ENCODE measurements at regions not wholly inside any gene's neighbourhood (a gene's known extent, or its start where the extent isn't known, plus 50 kb on each side); places are given as distances from the start of the nearest gene placed in this dataset.

DNA sequence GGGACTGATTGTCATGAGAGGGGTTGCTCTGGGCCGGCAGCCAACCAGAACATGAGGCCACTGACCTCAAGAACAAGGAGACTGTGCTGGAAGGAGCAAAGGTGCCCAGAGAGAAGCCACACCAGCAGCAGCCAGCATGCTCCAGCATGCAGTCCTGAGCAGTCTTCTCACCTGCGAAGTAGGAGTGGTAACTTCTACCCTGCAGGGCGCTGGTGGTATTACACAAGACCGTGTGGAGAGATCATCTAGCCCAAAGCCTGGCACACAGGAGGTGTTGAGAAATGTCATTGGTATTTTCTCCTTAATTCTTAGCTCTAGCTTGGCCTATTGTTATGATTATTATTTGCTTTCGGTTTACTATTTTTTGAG is 132.7 kb downstream of the TSN start:
- intact Hi-C loops (cut with DNase I): no loop called here
- DNase-seq (ENCODE audit: low spot score): no peak

DNA sequence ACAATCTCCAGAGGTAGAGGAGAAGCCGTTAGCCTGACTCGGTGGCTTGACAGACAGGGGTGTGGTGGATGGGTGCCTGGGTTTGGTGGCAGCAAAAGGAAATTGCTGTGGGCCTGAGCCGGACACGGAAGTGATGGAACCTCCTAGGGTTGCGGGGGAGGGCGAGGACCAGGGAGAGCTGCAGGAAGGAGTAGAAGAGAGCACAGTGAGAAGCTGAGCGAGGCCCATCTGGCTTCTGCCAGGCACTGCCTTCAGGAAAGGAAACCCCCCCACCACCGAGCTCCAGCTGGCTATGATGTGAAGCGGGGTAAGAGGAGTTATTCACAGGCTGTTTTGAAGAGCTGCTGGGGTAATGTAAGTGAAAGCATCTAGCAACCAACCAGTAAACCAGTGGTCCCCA is 134.6 kb downstream of the TSN start:
- intact Hi-C loops (cut with DNase I): no loop called here
- no peak for DNase-seq (ENCODE audit: low spot score)

DNA sequence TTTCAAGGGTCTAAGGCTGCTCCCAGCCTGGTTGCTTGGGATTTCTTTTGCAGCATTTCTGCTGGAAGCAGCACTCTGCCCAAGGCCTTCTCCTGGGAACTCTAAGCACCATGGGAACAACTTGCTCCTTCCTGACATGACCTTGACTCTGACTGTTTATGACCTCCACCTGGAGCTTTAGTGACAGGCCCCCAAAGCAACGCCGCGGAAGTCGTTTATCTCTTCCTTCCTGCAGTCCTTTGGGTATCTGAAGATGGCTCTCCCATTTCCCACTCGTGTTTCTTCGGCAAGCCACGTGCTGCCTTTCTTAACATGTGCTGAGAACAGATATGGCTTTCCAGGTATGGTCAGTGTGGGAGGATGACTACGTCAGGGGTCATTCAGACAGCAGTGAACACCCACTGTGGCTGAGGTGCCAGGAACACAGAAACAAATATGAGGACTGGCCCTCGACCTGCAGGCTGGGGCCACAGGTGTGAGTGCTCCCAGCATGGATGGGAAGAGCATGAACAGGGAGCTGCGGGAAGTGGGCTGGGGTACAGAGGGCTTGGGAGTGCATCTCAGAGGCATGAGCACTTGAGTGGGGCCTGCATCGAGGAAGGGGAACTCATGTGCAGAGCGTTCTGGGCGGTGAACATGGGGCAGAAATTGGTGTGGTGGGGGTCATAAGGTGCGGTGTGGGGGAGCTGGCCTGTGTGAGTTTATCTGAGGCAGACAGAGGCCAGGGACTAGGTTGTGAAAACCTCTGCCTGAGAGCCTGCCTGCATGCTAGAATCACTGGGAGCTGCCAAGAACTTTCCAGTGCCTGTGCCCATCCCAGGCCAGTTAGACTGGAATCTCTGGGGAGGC is 140.5 kb downstream of the TSN start:
- intact Hi-C loops (cut with DNase I): no loop called here
- no peak for DNase-seq (ENCODE audit: low spot score)

DNA sequence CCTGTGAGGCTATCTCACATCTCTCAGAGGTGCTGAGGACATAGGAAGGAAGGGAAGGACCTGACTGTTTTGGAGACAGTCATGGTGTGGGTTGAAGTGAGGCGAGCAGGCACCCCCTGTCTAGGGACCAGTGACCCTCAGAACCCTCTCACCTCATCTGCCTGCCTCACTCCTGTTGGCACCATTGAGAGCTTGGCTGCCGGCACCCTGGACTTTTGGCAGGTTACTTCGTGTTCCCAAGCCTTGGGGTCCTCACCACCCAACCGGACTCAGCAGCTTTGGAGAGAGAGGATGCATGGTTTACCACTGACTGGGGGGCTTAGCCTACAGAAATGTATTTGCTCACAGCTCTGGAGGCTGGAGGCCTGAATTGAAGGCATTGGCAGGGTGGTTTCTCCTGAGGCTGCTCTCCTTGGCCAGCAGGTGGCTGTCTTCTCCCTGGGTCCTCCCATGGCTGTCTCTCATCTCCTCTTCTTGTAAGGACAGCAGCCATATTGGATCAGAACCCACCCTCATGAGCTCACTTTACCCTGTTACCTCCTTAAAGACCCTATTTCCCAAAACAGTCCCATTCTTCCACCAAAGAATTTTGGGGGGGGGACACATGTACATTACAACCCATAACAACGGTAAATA is 142.0 kb downstream of the TSN start:
- intact Hi-C loops (cut with DNase I): no loop called here
- peak; percentile 58 for DNase-seq (ENCODE audit: low spot score)

GRCh38 chr2:121898483-121898882 is 143.0 kb downstream of the TSN start:
- intact Hi-C loops (cut with DNase I): no loop called here
- no peak for DNase-seq (ENCODE audit: low spot score)

DNA sequence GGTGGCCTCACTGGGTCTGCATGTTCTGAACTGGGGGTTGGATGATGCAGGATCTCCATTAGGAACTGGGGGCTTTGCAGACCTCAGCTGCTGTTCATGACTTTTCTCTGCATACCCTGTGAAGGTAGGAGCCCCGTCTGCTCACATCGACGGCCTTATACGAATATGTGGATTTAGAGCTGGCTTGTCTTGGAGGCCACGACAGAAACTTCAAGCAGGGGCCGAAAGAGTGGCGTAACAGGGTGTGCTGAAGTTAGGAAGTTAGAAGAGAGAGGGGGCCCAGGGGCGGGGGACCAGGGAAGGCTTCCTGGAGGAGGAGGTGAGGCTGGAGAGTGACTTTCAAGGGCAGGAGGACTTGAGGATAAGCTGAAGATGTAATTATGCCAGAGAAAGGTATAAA is 144.9 kb downstream of the TSN start:
- intact Hi-C loops (cut with DNase I): no loop called here
- peak; percentile 68 for DNase-seq (ENCODE audit: low spot score)

- DNase-seq (ENCODE audit: low spot score): peak; percentile 81
- intact Hi-C loops (cut with DNase I): no loop called here
Measured at GRCh38 chr2:121902171-121902591, 146.7 kb downstream of the TSN start.

DNA sequence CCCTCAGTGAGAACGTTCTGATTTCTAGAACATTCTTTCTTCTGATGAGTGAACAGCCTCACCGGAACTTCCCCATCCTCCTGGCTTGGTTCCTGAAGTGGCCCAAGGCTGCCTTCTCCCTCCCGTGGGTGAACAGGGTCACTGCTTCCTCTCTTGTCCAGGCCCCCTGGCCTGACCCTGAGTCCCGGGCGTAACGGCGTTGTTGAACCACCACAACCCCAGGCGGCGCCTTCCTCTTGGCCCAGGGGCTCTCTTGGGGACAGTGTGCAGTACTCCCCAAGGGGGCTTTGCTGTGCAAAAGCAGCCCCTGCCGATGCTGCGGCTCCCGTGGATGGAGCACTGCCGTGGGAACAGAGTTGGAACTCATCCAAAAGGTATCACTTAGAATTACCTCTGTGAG is 147.2 kb downstream of the TSN start:
- intact Hi-C loops (cut with DNase I): no loop called here
- peak; percentile 81 for DNase-seq (ENCODE audit: low spot score)

GRCh38 chr2:121903037-121903689 is 147.7 kb downstream of the TSN start:
- peak; percentile 83 for DNase-seq (ENCODE audit: low spot score)
- intact Hi-C loops (cut with DNase I): no loop called here

DNA sequence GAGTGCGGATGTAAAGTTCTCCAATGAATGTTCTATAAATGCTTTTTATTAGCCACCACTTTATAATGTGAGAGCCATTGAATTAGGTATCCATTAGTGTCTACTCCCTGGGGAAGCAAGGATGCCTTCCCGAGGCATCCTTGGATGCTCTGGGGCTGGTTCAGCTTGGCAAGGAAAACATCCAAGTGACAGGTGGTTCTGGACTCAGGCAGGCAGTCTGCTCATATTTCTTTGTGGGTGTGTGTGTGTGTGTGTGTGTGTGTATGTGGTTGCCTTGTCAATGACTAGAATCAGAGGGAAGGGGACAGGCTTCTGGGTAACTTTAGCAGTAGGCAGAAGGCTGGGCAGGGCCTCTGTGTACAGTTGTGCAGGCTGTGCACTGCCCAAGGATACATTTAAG is 149.2 kb downstream of the TSN start:
- intact Hi-C loops (cut with DNase I): no loop called here
- no peak for DNase-seq (ENCODE audit: low spot score)

DNA sequence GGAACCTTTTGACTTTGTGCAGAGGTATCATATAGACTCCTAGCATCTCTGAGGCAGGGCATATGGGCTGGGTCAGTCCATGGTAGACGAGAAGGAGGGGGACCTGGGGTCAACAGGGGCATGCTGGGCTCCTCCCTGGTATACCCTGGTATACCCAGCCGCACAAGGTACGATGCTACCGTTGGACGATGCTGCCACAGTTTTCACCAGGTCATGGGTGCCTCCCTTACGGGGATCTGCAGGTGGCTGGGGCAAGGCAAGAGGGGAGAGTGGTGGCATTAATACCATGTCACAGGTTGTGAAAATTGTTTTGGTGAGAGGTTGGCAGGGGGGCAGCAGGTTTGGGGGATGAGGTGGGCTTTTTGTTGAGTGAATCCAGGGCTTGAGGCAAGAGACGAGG is 149.8 kb downstream of the TSN start:
- intact Hi-C loops (cut with DNase I): no loop called here
- DNase-seq (ENCODE audit: low spot score): peak; percentile 63

GRCh38 chr2:121906170-121906569 is 150.7 kb downstream of the TSN start:
- intact Hi-C loops (cut with DNase I): no loop called here
- peak; percentile 40 for DNase-seq (ENCODE audit: low spot score)

- intact Hi-C loops (cut with DNase I): no loop called here
- DNase-seq (ENCODE audit: low spot score): peak; percentile 69
Measured at GRCh38 chr2:121907928-121908327, 152.5 kb downstream of the TSN start.

DNA sequence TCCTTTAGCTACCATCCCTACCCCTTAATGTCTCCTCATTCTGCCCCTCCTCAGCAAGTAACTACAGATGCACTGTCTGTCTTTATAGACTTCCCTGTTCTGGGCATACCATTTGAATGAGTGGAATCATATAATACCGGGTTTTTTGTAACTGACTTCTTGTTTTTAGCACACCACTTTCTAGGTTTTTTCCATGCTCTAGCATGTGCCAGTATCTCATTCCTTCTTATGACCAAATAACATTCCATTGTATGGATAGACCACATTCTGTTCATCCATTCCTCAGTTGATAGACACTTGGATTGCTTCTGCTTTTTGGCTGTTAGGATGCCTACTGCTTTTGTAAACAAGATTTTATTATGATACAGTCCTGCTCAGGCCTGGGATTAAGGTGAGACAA is 154.7 kb downstream of the TSN start:
- intact Hi-C loops (cut with DNase I): no loop called here
- no peak for DNase-seq (ENCODE audit: low spot score)

- intact Hi-C loops (cut with DNase I): no loop called here
- no peak for DNase-seq (ENCODE audit: low spot score)
Measured at GRCh38 chr2:121911036-121911435, 155.6 kb downstream of the TSN start.

GRCh38 chr2:121917143-121917542 is 161.7 kb downstream of the TSN start:
- intact Hi-C loops (cut with DNase I): no loop called here
- peak; percentile 52 for DNase-seq (ENCODE audit: low spot score)

GRCh38 chr2:121918231-121918630 is 162.8 kb downstream of the TSN start:
- no peak for DNase-seq (ENCODE audit: low spot score)
- intact Hi-C loops (cut with DNase I): no loop called here

DNA sequence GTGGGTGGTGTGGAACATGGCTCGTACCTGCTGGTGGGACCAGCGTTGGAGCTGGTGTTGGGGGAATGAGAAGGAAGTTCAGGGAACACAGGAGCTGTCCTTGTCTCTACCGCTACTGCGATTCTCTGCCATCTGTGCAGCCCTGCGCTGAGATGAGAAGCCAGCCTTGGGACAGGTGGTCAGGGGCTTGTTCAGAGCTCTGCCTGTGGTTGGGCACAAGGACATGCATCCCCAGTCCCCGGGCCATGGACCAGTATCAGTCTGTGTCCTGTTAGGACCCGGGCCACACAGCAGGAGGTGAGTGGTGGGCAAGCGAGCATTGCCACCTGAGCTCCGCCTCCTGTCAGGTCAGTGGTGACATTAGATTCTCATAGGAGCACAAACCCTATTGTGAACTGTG is 164.4 kb downstream of the TSN start:
- intact Hi-C loops (cut with DNase I): no loop called here
- peak; percentile 68 for DNase-seq (ENCODE audit: low spot score)

DNA sequence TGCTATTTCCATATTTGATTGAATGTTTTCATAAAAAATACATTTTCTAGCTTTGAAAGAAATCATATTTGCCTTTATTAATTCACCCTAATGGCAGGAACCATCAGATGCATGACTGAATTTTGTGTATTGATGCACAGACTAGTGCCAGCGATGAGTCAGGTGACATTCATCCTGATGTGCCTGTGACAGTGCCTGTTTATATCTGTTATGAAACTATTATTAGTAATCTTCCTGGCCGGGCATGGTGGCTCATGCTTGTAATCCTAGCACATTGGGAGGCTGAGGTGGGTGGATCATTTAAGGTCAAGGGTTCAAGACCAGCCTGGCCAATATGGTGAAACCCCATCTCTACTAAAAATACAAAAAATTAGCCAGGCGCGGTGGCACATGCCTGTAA is 170.0 kb downstream of the TSN start:
- intact Hi-C loops (cut with DNase I): no loop called here
- no peak for DNase-seq (ENCODE audit: low spot score)

DNA sequence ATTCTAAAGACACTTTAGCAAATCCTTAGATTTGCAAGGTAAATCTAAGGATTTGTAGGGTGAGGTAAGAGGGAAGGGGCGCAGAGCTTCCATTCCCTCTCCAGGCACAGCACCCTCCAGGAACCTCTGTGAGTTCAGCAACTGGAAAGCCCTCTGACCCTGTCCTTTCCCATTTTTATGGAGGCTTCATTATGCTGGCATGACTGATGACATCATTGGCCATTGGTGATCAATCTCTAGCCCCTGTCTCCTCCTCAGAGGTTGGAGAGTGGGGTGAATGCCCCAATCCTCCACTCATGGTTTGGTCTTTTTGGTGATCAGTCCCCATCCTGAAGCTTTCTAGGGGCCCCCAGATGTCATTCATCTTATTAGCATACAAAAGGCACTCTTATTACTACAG is 187.8 kb downstream of the TSN start:
- intact Hi-C loops (cut with DNase I): no loop called here
- no peak for DNase-seq (ENCODE audit: low spot score)

Measured in posterior vena cava (tissue), 2 donors.